ENCODE measurements at regions not wholly inside any gene's neighbourhood (a gene's known extent, or its start where the extent isn't known, plus 50 kb on each side); places are given as distances from the start of the nearest gene placed in this dataset.

GRCh38 chr4:71272976-71273375 lies 65.8 kb upstream of the SLC4A4 start:
- Histone ChIP-seq H3K4me1 (ENCODE audit: control insufficient read depth in 1 of 2, insufficient read depth in 1 of 2, low read depth in 1 of 2, low read length in 1 of 2) (peaks cover 4 to 8% of the 10 kb centered on the region in 2 experiments), H3K36me3 (no peaks in the 10 kb centered on the region), H3K27me3 (peaks cover 99% of the 10 kb centered on the region), H3K9me3 (no peaks in the 10 kb centered on the region), H3K27ac (no peak overlapping the region), H3K4me3 (ENCODE audit: low read depth in 1 of 2, low read length in 1 of 2) (no peak overlapping the region)
- TF ChIP-seq CTCF (IDR thresholded peaks at IDR 0.05) = no peak

- Histone ChIP-seq H3K27ac (no peak overlapping the region), H3K9me3 (no peaks in the 10 kb centered on the region), H3K36me3 (no peaks in the 10 kb centered on the region), H3K4me1 (ENCODE audit: control insufficient read depth in 1 of 2, insufficient read depth in 1 of 2, low read depth in 1 of 2, low read length in 1 of 2) (peaks cover 4 to 8% of the 10 kb centered on the region in 2 experiments), H3K4me3 (ENCODE audit: low read depth in 1 of 2, low read length in 1 of 2) (no peak overlapping the region), H3K27me3 (peaks cover 99% of the 10 kb centered on the region)
- TF ChIP-seq CTCF (IDR thresholded peaks at IDR 0.05) = no peak
Measured at GRCh38 chr4:71275004-71275403, 63.8 kb upstream of the SLC4A4 start.

GRCh38 chr4:71275570-71275969 lies 63.2 kb upstream of the SLC4A4 start:
- H3K27ac ChIP-seq = no peak overlapping the region
- TF ChIP-seq CTCF (IDR thresholded peaks at IDR 0.05) = no peak
- H3K36me3 ChIP-seq = no peaks in the 10 kb centered on the region
- H3K4me3 ChIP-seq (ENCODE audit: low read depth in 1 of 2, low read length in 1 of 2) = no peak overlapping the region
- no peaks in the 10 kb centered on the region for H3K9me3 ChIP-seq
- H3K4me1 ChIP-seq (ENCODE audit: control insufficient read depth in 1 of 2, insufficient read depth in 1 of 2, low read depth in 1 of 2, low read length in 1 of 2) = peaks cover 4 to 8% of the 10 kb centered on the region in 2 experiments
- peaks cover 99% of the 10 kb centered on the region for H3K27me3 ChIP-seq

GRCh38 chr4:71277353-71277752 lies 61.5 kb upstream of the SLC4A4 start:
- TF ChIP-seq CTCF (IDR thresholded peaks at IDR 0.05) = no peak
- peaks cover 96% of the 10 kb centered on the region for H3K27me3 ChIP-seq
- no peak overlapping the region for H3K27ac ChIP-seq

GRCh38 chr4:71283642-71284257 lies 55.1 kb upstream of the SLC4A4 start:
- peaks cover 67% of the 10 kb centered on the region for H3K27me3 ChIP-seq
- TF ChIP-seq CTCF (IDR thresholded peaks at IDR 0.05) = no peak
- H3K9me3 ChIP-seq = no peaks in the 10 kb centered on the region
- H3K27ac ChIP-seq = no peak overlapping the region
- no peaks in the 10 kb centered on the region for H3K4me1 ChIP-seq (ENCODE audit: control insufficient read depth in 1 of 2, insufficient read depth in 1 of 2, low read depth in 1 of 2, low read length in 1 of 2)
- H3K4me3 ChIP-seq (ENCODE audit: low read depth in 1 of 2, low read length in 1 of 2) = no peak overlapping the region
- no peaks in the 10 kb centered on the region for H3K36me3 ChIP-seq

More at GRCh38 chr4:71277353-71277752, 61.5 kb upstream of the SLC4A4 start:
- Histone ChIP-seq H3K4me1 (ENCODE audit: control insufficient read depth in 1 of 2, insufficient read depth in 1 of 2, low read depth in 1 of 2, low read length in 1 of 2) (peaks cover 4 to 8% of the 10 kb centered on the region in 2 experiments), H3K36me3 (no peaks in the 10 kb centered on the region), H3K4me3 (ENCODE audit: low read depth in 1 of 2, low read length in 1 of 2) (no peak overlapping the region), H3K9me3 (no peaks in the 10 kb centered on the region)

Data from neutrophil (primary cell).